ENCODE measurements at regions not wholly inside any gene's neighbourhood (a gene's known extent, or its start where the extent isn't known, plus 50 kb on each side); places are given as distances from the start of the nearest gene placed in this dataset.

- H3K18ac ChIP-seq (ENCODE audit: low read depth, low read length): no peak overlapping the region
- intact Hi-C loops (cut with micrococcal nuclease) (no loop called here), dilution Hi-C loops (cut with HindIII; ENCODE audit: low sequenced_read_pairs, unreplicated experiment) (no loop called here), in situ Hi-C loops (cut with MboI; ENCODE audit: low sequenced_read_pairs) (loop anchor here (25.0 kb wide), 1 partner anchor 416 kb away; the partner anchor contains the start of gene PTPN22)
- no peak overlapping the region for H3K4me3 ChIP-seq (ENCODE audit: insufficient read depth, low read depth, low read length)
- H3K4me2 ChIP-seq (ENCODE audit: low read depth, low read length): no peak overlapping the region
- no peak overlapping the region for H2BK120ac ChIP-seq (ENCODE audit: low read depth, low read length)
- H4K5ac ChIP-seq (ENCODE audit: low read depth, low read length): no peak overlapping the region
- ChIA-PET POLR2A (ENCODE audit: unreplicated experiment) (no interaction called here), CTCF (no interaction called here)
- no peak overlapping the region for H2AK9ac ChIP-seq (replicated peaks; ENCODE audit: low read depth, low read length, poor library complexity)
- DNase-seq (no peak), ATAC-seq (ENCODE audit: low read depth) (no peak)
- H2BK15ac ChIP-seq (ENCODE audit: low read depth, low read length): no peak overlapping the region
- no peak overlapping the region for H3K9ac ChIP-seq (ENCODE audit: low read depth, low read length)
- no peaks in the 10 kb centered on the region for H3K79me1 ChIP-seq (ENCODE audit: low read depth in 1 of 2, low read length in 2 of 2)
- no peak overlapping the region for H4K91ac ChIP-seq (ENCODE audit: insufficient read depth, low read depth, low read length)
- peaks cover 19% of the 10 kb centered on the region for H3K27me3 ChIP-seq (ENCODE audit: control insufficient read depth, insufficient read depth, low read length)
- H3K36me3 ChIP-seq (ENCODE audit: control insufficient read depth, insufficient read depth, low read length): no peaks in the 10 kb centered on the region
- H3K9me3 ChIP-seq (ENCODE audit: control insufficient read depth, insufficient read depth, low read length): no peaks in the 10 kb centered on the region
- H2AFZ ChIP-seq (replicated peaks; ENCODE audit: low read length, poor library complexity): no peak overlapping the region
- no peaks in the 10 kb centered on the region for H4K20me1 ChIP-seq (ENCODE audit: insufficient read depth, low read length)
- H3K23ac ChIP-seq (ENCODE audit: low read depth, low read length): no peak overlapping the region
- no peak overlapping the region for H3K4ac ChIP-seq (ENCODE audit: low read depth, low read length)
- no peaks in the 10 kb centered on the region for H3K4me1 ChIP-seq (ENCODE audit: control insufficient read depth, insufficient read depth, low read length)
- TF ChIP-seq USF2 (IDR thresholded peaks at IDR 0.05; ENCODE audit: low read depth, low read length): no peak
- TF ChIP-seq FOS (IDR thresholded peaks at IDR 0.05; ENCODE audit: low read depth, low read length): no peak
- no peak overlapping the region for H2BK5ac ChIP-seq (ENCODE audit: low read depth, low read length, poor library complexity, severe bottlenecking)
- H2AK5ac ChIP-seq (ENCODE audit: low read depth, low read length): no peak overlapping the region
- H3K9me1 ChIP-seq (ENCODE audit: insufficient read depth, low read length): no peaks in the 10 kb centered on the region; the same call in 1 of the 2 replicates
- no peak overlapping the region for H4K8ac ChIP-seq (ENCODE audit: low read depth in 2 of 2, low read length in 2 of 2)
- H3K56ac ChIP-seq (ENCODE audit: extremely low read depth, insufficient read depth, low read length): no peak overlapping the region
- no TSS peak for BruUV-seq (replicated peaks)
- no peak overlapping the region for H2BK20ac ChIP-seq (ENCODE audit: low read depth, low read length)
- H3K14ac ChIP-seq (replicated peaks; ENCODE audit: low read depth, low read length): no peak overlapping the region
- H3K27ac ChIP-seq (ENCODE audit: insufficient read depth, low read length): no peak overlapping the region
Observed at GRCh38 chr1:114278430-114278829, 124.8 kb upstream of the SYT6 start.

Measured in IMR-90 (cell line).